ENCODE measurements at regions not wholly inside any gene's neighbourhood (a gene's known extent, or its start where the extent isn't known, plus 50 kb on each side); places are given as distances from the start of the nearest gene placed in this dataset.

DNA sequence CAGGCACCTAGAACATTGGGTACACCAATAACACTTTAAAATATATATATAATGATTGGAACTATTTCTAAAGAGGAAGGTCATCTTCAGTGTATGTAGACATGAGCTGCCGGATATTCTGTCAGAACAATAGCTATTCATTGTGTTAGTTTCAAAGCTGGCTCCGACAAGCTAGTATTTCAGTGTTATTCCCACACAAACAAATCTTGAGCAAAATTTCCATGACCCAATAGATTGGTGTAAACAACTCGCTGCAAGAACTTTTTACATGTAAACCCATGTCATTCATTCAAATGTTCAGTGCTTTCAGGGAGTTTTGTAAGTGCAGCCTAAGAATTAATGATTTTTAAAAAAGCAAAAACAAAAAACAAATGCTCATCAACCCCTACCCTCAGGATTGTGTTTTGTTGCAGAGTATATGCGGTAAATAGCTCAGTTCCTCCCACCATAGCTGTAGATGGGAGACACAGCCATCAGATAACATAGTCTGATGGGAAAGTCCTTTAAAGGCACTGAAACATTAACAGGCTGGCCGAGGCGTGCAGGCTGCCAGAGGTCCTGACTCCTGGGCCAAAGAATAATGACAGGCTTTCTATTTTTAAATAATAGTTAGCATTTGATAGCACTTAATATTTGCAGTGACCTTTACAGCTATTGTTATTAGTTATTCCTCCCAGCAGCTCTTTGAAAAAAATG lies 150.3 kb upstream of the ARHGAP5 start:
- Histone ChIP-seq H3K27ac (ENCODE audit: insufficient read depth, low read length) (peak overlapping the region; percentile 42), H3K4me1 (ENCODE audit: control insufficient read depth, extremely low read depth, insufficient read depth, low read length) (peaks cover 15% of the 10 kb centered on the region), H2AFZ (ENCODE audit: low read length) (no peak overlapping the region), H3K4me3 (replicated peaks in 1 of 4; ENCODE audit: control extremely low read depth in 1 of 4, insufficient read depth in 1 of 4, low read depth in 3 of 4, low read length in 4 of 4) (no peak overlapping the region), H3K9me3 (ENCODE audit: control insufficient read depth, insufficient read depth, low read depth, low read length) (no peaks in the 10 kb centered on the region), H3K4me2 (ENCODE audit: extremely low read depth, insufficient read depth, low read length) (peak overlapping the region; percentile 55), H4K20me1 (ENCODE audit: control insufficient read depth, extremely low read depth, insufficient read depth, low read length) (no peaks in the 10 kb centered on the region), H3K9ac (ENCODE audit: insufficient read depth, low read length) (no peak overlapping the region), H3K27me3 (ENCODE audit: control insufficient read depth, insufficient read depth, low read length) (no peaks in the 10 kb centered on the region), H3K79me2 (ENCODE audit: control insufficient read depth, insufficient read depth, low read length) (no peaks in the 10 kb centered on the region), H3K36me3 (ENCODE audit: control insufficient read depth, insufficient read depth, low read length) (no peaks in the 10 kb centered on the region)
- DNase-seq (ENCODE audit: low read depth in 2 of 2) = peak; percentile 4 to 52
- TF ChIP-seq EZH2 (IDR thresholded peaks at IDR 0.05; ENCODE audit: low read length, missing control alignments) = no peak
- TF ChIP-seq, protein P1, sequence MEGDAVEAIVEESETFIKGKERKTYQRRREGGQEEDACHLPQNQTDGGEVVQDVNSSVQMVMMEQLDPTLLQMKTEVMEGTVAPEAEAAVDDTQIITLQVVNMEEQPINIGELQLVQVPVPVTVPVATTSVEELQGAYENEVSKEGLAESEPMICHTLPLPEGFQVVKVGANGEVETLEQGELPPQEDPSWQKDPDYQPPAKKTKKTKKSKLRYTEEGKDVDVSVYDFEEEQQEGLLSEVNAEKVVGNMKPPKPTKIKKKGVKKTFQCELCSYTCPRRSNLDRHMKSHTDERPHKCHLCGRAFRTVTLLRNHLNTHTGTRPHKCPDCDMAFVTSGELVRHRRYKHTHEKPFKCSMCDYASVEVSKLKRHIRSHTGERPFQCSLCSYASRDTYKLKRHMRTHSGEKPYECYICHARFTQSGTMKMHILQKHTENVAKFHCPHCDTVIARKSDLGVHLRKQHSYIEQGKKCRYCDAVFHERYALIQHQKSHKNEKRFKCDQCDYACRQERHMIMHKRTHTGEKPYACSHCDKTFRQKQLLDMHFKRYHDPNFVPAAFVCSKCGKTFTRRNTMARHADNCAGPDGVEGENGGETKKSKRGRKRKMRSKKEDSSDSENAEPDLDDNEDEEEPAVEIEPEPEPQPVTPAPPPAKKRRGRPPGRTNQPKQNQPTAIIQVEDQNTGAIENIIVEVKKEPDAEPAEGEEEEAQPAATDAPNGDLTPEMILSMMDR (conservative IDR thresholded peaks at IDR 0.05 in 1 of 2, IDR thresholded peaks at IDR 0.05 in 1 of 2; ENCODE audit: low read depth in 1 of 2, low read length in 2 of 2) = no peak

DNA sequence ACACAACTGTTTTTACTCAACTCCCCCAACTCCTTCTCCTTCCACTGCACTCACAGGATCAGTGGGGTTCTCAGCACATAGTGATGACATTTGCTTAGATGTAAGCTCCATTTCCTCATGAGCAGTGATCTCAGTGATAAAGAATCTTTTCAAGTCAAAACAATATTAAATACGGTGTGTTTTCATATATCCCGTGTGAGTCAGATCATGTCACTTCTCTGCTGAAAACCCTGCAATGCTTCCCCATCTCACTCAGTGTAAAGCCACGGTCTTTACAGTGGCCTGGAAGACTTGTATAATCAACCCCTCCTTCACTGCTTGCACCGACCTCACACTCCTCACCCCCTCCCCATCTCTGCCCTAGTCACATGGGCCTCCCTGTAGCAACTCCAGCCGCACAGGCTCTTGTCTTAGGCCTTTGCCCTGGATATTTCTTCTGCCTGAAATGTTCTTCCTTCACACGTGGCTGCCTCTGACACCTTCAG lies 149.7 kb upstream of the ARHGAP5 start:
- Histone ChIP-seq H3K9me3 (ENCODE audit: control insufficient read depth, insufficient read depth, low read depth, low read length) (no peaks in the 10 kb centered on the region), H3K4me3 (replicated peaks in 1 of 4; ENCODE audit: control extremely low read depth in 1 of 4, insufficient read depth in 1 of 4, low read depth in 3 of 4, low read length in 4 of 4) (no peak overlapping the region), H3K79me2 (ENCODE audit: control insufficient read depth, insufficient read depth, low read length) (no peaks in the 10 kb centered on the region), H3K27ac (ENCODE audit: insufficient read depth, low read length) (peak overlapping the region; percentile 58), H2AFZ (ENCODE audit: low read length) (no peak overlapping the region), H3K4me1 (ENCODE audit: control insufficient read depth, extremely low read depth, insufficient read depth, low read length) (peaks cover 14% of the 10 kb centered on the region), H3K36me3 (ENCODE audit: control insufficient read depth, insufficient read depth, low read length) (no peaks in the 10 kb centered on the region), H3K9ac (ENCODE audit: insufficient read depth, low read length) (no peak overlapping the region), H3K27me3 (ENCODE audit: control insufficient read depth, insufficient read depth, low read length) (no peaks in the 10 kb centered on the region), H4K20me1 (ENCODE audit: control insufficient read depth, extremely low read depth, insufficient read depth, low read length) (no peaks in the 10 kb centered on the region), H3K4me2 (ENCODE audit: extremely low read depth, insufficient read depth, low read length) (peak overlapping the region; percentile 55)
- TF ChIP-seq, protein P1 (conservative IDR thresholded peaks at IDR 0.05 in 1 of 2, IDR thresholded peaks at IDR 0.05 in 1 of 2; ENCODE audit: low read depth in 1 of 2, low read length in 2 of 2) = no peak
- no peak for TF ChIP-seq EZH2 (IDR thresholded peaks at IDR 0.05; ENCODE audit: low read length, missing control alignments)
- peak; percentile 95 to 96 for DNase-seq (ENCODE audit: low read depth in 2 of 2)

DNA sequence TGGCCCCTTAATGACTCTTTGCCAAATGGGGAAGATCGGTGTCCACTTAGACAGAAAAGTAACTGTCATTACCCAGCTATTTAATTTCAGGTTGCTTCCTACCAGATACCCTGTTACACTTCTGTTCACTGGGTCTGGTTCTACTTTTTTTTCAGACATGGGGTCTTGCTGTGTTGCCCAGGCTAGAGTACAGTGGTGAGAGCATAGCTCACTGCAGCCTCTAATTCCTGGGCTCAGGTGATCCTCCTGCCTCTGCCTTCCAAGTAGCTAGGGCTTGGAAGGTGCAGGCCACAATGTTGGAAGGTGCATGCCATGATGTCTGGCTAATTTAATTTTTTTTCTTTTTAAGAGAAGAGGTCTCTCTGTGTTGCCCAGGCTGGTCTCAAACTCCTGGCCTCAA lies 147.0 kb upstream of the ARHGAP5 start:
- TF ChIP-seq, protein P1 (conservative IDR thresholded peaks at IDR 0.05 in 1 of 2, IDR thresholded peaks at IDR 0.05 in 1 of 2; ENCODE audit: low read depth in 1 of 2, low read length in 2 of 2) = no peak
- no peak for TF ChIP-seq EZH2 (IDR thresholded peaks at IDR 0.05; ENCODE audit: low read length, missing control alignments)
- H3K27ac ChIP-seq (ENCODE audit: insufficient read depth, low read length) = no peak overlapping the region
- H2AFZ ChIP-seq (ENCODE audit: low read length) = no peak overlapping the region
- no peak overlapping the region for H3K4me2 ChIP-seq (ENCODE audit: extremely low read depth, insufficient read depth, low read length)
- H3K27me3 ChIP-seq (ENCODE audit: control insufficient read depth, insufficient read depth, low read length) = no peaks in the 10 kb centered on the region
- H3K9me3 ChIP-seq (ENCODE audit: control insufficient read depth, insufficient read depth, low read depth, low read length) = no peaks in the 10 kb centered on the region
- no peak for DNase-seq (ENCODE audit: low read depth in 2 of 2)
- H3K4me1 ChIP-seq (ENCODE audit: control insufficient read depth, extremely low read depth, insufficient read depth, low read length) = peaks cover 14% of the 10 kb centered on the region
- H3K79me2 ChIP-seq (ENCODE audit: control insufficient read depth, insufficient read depth, low read length) = no peaks in the 10 kb centered on the region
- no peaks in the 10 kb centered on the region for H3K36me3 ChIP-seq (ENCODE audit: control insufficient read depth, insufficient read depth, low read length)
- no peak overlapping the region for H3K4me3 ChIP-seq (replicated peaks in 1 of 4; ENCODE audit: control extremely low read depth in 1 of 4, insufficient read depth in 1 of 4, low read depth in 3 of 4, low read length in 4 of 4)
- H4K20me1 ChIP-seq (ENCODE audit: control insufficient read depth, extremely low read depth, insufficient read depth, low read length) = no peaks in the 10 kb centered on the region
- H3K9ac ChIP-seq (ENCODE audit: insufficient read depth, low read length) = no peak overlapping the region

Data from fibroblast of lung (primary cell).